ENCODE measurements at regions not wholly inside any gene's neighbourhood (a gene's known extent, or its start where the extent isn't known, plus 50 kb on each side); places are given as distances from the start of the nearest gene placed in this dataset.

GRCh38 chrX:131739823-131740222, 195.9 kb downstream of the OR13H1 start:
- TF ChIP-seq, protein P1, sequence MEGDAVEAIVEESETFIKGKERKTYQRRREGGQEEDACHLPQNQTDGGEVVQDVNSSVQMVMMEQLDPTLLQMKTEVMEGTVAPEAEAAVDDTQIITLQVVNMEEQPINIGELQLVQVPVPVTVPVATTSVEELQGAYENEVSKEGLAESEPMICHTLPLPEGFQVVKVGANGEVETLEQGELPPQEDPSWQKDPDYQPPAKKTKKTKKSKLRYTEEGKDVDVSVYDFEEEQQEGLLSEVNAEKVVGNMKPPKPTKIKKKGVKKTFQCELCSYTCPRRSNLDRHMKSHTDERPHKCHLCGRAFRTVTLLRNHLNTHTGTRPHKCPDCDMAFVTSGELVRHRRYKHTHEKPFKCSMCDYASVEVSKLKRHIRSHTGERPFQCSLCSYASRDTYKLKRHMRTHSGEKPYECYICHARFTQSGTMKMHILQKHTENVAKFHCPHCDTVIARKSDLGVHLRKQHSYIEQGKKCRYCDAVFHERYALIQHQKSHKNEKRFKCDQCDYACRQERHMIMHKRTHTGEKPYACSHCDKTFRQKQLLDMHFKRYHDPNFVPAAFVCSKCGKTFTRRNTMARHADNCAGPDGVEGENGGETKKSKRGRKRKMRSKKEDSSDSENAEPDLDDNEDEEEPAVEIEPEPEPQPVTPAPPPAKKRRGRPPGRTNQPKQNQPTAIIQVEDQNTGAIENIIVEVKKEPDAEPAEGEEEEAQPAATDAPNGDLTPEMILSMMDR (IDR thresholded peaks at IDR 0.05), result no peak
- no peak for TF ChIP-seq POLR2A (IDR thresholded peaks at IDR 0.05; ENCODE audit: low read depth)
- no peak for TF ChIP-seq POLR2AphosphoS5 (IDR thresholded peaks at IDR 0.05)
